GM23338 (cell line): ENCODE measurements at regions not wholly inside any gene's neighbourhood (a gene's known extent, or its start where the extent isn't known, plus 50 kb on each side); places are given as distances from the start of the nearest gene placed in this dataset.

Source experiments
- ATAC-seq: fragments of 200-7000 bp; cut with Tn5 transposase; 3 replicates; pipeline ENCODE4 v1.9.1; 2020
- DNase-seq: peaks from one replicate; pipeline ENCODE4 v3.0.0-alpha.2; 2015; ENCODE audit warnings: low spot score
- H2AFZ ChIP-seq: fragments of 200-600 bp; sonication (generic); 2 replicates; pipeline ENCODE4 v1.8.0; 2016; ENCODE audit warnings: antibody characterized with exemption, mild to moderate bottlenecking, moderate library complexity
- H3F3A ChIP-seq: fragments of 200-600 bp; sonication (generic); replicated peaks from 2 replicates; pipeline ENCODE4 v1.8.0; 2017; ENCODE audit warnings: antibody characterized with exemption, mixed run types, low read depth
- H3K27ac ChIP-seq: fragments of 200-600 bp; sonication (generic); 2 replicates; pipeline ENCODE4 v1.6.1; 2016; ENCODE audit warnings: low read depth
- H3K27me3 ChIP-seq: fragments of 200-600 bp; sonication (generic); 2 replicates; pipeline ENCODE4 v1.8.0; 2016; ENCODE audit warnings: mild to moderate bottlenecking, mixed run types, moderate library complexity; ENCODE audit not compliant: insufficient read depth
- H3K36me3 ChIP-seq: fragments of 200-600 bp; sonication (generic); 2 replicates; pipeline ENCODE4 v1.8.0; 2016; ENCODE audit warnings: mild to moderate bottlenecking; ENCODE audit not compliant: insufficient read depth
- H3K4me1 ChIP-seq: fragments of 200-600 bp; sonication (generic); 2 replicates; pipeline ENCODE4 v1.8.0; 2016; ENCODE audit warnings: mild to moderate bottlenecking, moderate library complexity; ENCODE audit not compliant: insufficient read depth
- H3K4me2 ChIP-seq: fragments of 200-600 bp; sonication (generic); 2 replicates; pipeline ENCODE4 v1.7.1; 2017; ENCODE audit warnings: mixed run types
- H3K4me3 ChIP-seq: fragments of 200-600 bp; sonication (generic); 2 replicates; pipeline ENCODE4 v1.6.1; 2016; ENCODE audit warnings: mixed run types
- H3K79me2 ChIP-seq: fragments of 200-600 bp; sonication (generic); replicated peaks from 2 replicates; pipeline ENCODE4 v1.8.0; 2017; ENCODE audit warnings: mild to moderate bottlenecking; ENCODE audit not compliant: insufficient read depth
- H3K9me2 ChIP-seq: fragments of 200-600 bp; sonication (generic); 2 replicates; pipeline ENCODE4 v1.8.0; 2017; ENCODE audit not compliant: insufficient read depth
- H4K20me1 ChIP-seq: fragments of 200-600 bp; sonication (generic); replicated peaks from 2 replicates; pipeline ENCODE4 v1.8.0; 2017; ENCODE audit warnings: mild to moderate bottlenecking; ENCODE audit not compliant: insufficient read depth
- H3K27ac Mint-ChIP-seq: 2 replicates; pipeline ENCODE4 v1.8.0; 2020; ENCODE audit warnings: inconsistent platforms, mild to moderate bottlenecking, moderate library complexity, mixed read lengths
- H3K27me3 Mint-ChIP-seq: 3 replicates; pipeline ENCODE4 v1.8.0; 2022; ENCODE audit warnings: low read depth, mild to moderate bottlenecking, moderate library complexity, mixed read lengths, inconsistent platforms; ENCODE audit not compliant: insufficient read depth, poor library complexity
- H3K36me3 Mint-ChIP-seq: 3 replicates; pipeline ENCODE4 v1.8.0; 2021; ENCODE audit warnings: low read depth, mild to moderate bottlenecking, inconsistent platforms, moderate library complexity, mixed read lengths
- H3K4me1 Mint-ChIP-seq: 3 replicates; pipeline ENCODE4 v1.8.0; 2020; ENCODE audit warnings: mild to moderate bottlenecking, inconsistent platforms, mixed read lengths
- H3K4me3 Mint-ChIP-seq: 3 replicates; pipeline ENCODE4 v1.8.0; 2021; ENCODE audit warnings: moderate library complexity, mild to moderate bottlenecking, inconsistent platforms, mixed read lengths
- H3K9me3 Mint-ChIP-seq: 3 replicates; pipeline ENCODE4 v1.8.0; 2020; ENCODE audit warnings: moderate library complexity, mild to moderate bottlenecking, inconsistent platforms, mixed read lengths
- CREB1 ChIP-seq: fragments of 250-450 bp; sonication (Bioruptor Pico); IDR thresholded peaks from 2 replicates; pipeline ENCODE4 v1.5.0; 2020; ENCODE audit warnings: low read depth, mild to moderate bottlenecking, moderate library complexity
- CTCF ChIP-seq, 2 experiments: fragments of 200-600 bp in 1 of 2; sonication (generic) in 1 of 2; conservative IDR thresholded peaks; 2 replicates each; pipeline versions ENCODE4 v1.5.1 to v1.6.1; 2016 to 2017; ENCODE audit warnings: antibody characterized with exemption in 2 of 2, low read depth in 2 of 2, mild to moderate bottlenecking in 2 of 2, moderate library complexity in 1 of 2
- ETS1 ChIP-seq: IDR thresholded peaks from 2 replicates; pipeline ENCODE4 v1.6.1; 2016; ENCODE audit warnings: antibody characterized with exemption
- EZH2 ChIP-seq: fragments of 200-600 bp; sonication (generic); IDR thresholded peaks from one replicate; pipeline ENCODE4 v1.8.0; 2017; ENCODE audit warnings: antibody characterized with exemption, mild to moderate bottlenecking, low read depth; ENCODE audit not compliant: unreplicated experiment
- EZH2phosphoT487 ChIP-seq: fragments of 200-600 bp; sonication (generic); IDR thresholded peaks from one replicate; pipeline ENCODE4 v1.8.1; 2018; ENCODE audit warnings: antibody characterized with exemption; ENCODE audit not compliant: unreplicated experiment
- JUNB ChIP-seq: IDR thresholded peaks from one replicate; pipeline ENCODE4 v1.6.1; 2016; ENCODE audit warnings: antibody characterized with exemption; ENCODE audit not compliant: unreplicated experiment
- NANOG ChIP-seq: IDR thresholded peaks from 2 replicates; pipeline ENCODE4 v1.6.1; 2016; ENCODE audit warnings: antibody characterized with exemption, borderline replicate concordance
- REST ChIP-seq: IDR thresholded peaks from one replicate; pipeline ENCODE4 v1.6.1; 2018; ENCODE audit warnings: antibody characterized with exemption; ENCODE audit not compliant: unreplicated experiment
- STAT1 ChIP-seq: IDR thresholded peaks from one replicate; pipeline ENCODE4 v1.6.1; 2016; ENCODE audit warnings: antibody characterized with exemption; ENCODE audit not compliant: unreplicated experiment
- ZNF114 ChIP-seq: fragments of 250-450 bp; sonication (Bioruptor Pico); IDR thresholded peaks from 2 replicates; pipeline ENCODE4 v1.5.0; 2020; ENCODE audit warnings: mild to moderate bottlenecking, moderate library complexity
- ZNF331 ChIP-seq: fragments of 250-450 bp; sonication (Bioruptor Pico); IDR thresholded peaks from 2 replicates; pipeline ENCODE4 v1.5.0; 2020; ENCODE audit warnings: low read depth, mild to moderate bottlenecking, moderate library complexity
- ZNF462 ChIP-seq: fragments of 250-450 bp; sonication (Bioruptor Pico); IDR thresholded peaks from 2 replicates; pipeline ENCODE4 v1.5.0; 2020; ENCODE audit warnings: mild to moderate bottlenecking, moderate library complexity

- TF ChIP-seq ZNF462 (no peak), JUNB (no peak), CREB1 (CRISPR knock-in tag) (no peak), CTCF (conservative IDR thresholded peaks at IDR 0.05; ENCODE audit: low read depth in 2 of 2) (no peak), ETS1 (no peak)
These were observed 53.5 kb upstream of the TIAM1 start (continued) for GRCh38 chr21:31397515-31397926.

GRCh38 chr21:31397030-31397429, 53.0 kb upstream of the TIAM1 start:
- H3K27me3 Mint-ChIP-seq, result peaks cover 3% of the 10 kb centered on the region
- DNase-seq, result no peak
- H3K4me3 Mint-ChIP-seq, result no peak overlapping the region
- Histone ChIP-seq H3K79me2 (no peaks in the 10 kb centered on the region; the same call in 1 of the 2 replicates), H3K27me3 (no peaks in the 10 kb centered on the region), H3K36me3 (no peaks in the 10 kb centered on the region), H2AFZ (no peak overlapping the region), H3F3A (no peaks in the 10 kb centered on the region), H4K20me1 (no peaks in the 10 kb centered on the region; the same call in none of the 2 replicates), H3K27ac (no peak overlapping the region), H3K4me3 (no peak overlapping the region), H3K4me1 (peaks cover 19% of the 10 kb centered on the region), H3K4me2 (no peak overlapping the region), H3K9me2 (no peaks in the 10 kb centered on the region)
- ATAC-seq, result no peak
- H3K27ac Mint-ChIP-seq, result no peak overlapping the region
- H3K36me3 Mint-ChIP-seq, result no peaks in the 10 kb centered on the region
- H3K9me3 Mint-ChIP-seq, result no peaks in the 10 kb centered on the region
- peaks cover 19% of the 10 kb centered on the region for H3K4me1 Mint-ChIP-seq
- TF ChIP-seq EZH2phosphoT487 (no peak), ZNF114 (CRISPR knock-in tag) (no peak), STAT1 (no peak), REST (no peak), JUNB (no peak), ZNF331 (CRISPR knock-in tag) (no peak), NANOG (no peak), ETS1 (no peak), EZH2 (no peak)
